Mesodermal cell (in vitro differentiated cells): ENCODE measurements at regions not wholly inside any gene's neighbourhood (a gene's known extent, or its start where the extent isn't known, plus 50 kb on each side); places are given as distances from the start of the nearest gene placed in this dataset.

ENCODE experiments used
- H3K27ac ChIP-seq: 2 replicates; pipeline ENCODE4 v1.7.0; 2013; ENCODE audit warnings: mild to moderate bottlenecking, low read depth, low read length, moderate library complexity; ENCODE audit not compliant: severe bottlenecking
- H3K36me3 ChIP-seq: 2 replicates; pipeline ENCODE4 v1.7.1; 2013; ENCODE audit warnings: mild to moderate bottlenecking, low read length, moderate library complexity; ENCODE audit not compliant: control insufficient read depth, insufficient read depth
- H3K4me1 ChIP-seq: one replicate; pipeline ENCODE4 v1.7.1; 2013; ENCODE audit warnings: mild to moderate bottlenecking, low read length; ENCODE audit not compliant: insufficient read depth, control insufficient read depth, poor library complexity, severe bottlenecking
- H3K4me3 ChIP-seq: 2 replicates; pipeline ENCODE4 v1.7.0; 2013; ENCODE audit warnings: low read length, control low read depth, mild to moderate bottlenecking; ENCODE audit not compliant: insufficient read depth, poor library complexity, severe bottlenecking; ENCODE audit errors: extremely low read depth
- H3K9me3 ChIP-seq: 2 replicates; pipeline ENCODE4 v1.7.1; 2013; ENCODE audit warnings: mild to moderate bottlenecking, low read length, moderate library complexity; ENCODE audit not compliant: control insufficient read depth
- WGBS, 2 experiments: methylation state at CpG; one replicate each; pipeline ENCODE4 v1.1.5; 2013; ENCODE audit warnings: missing lambda C conversion rate in 2 of 2; ENCODE audit not compliant: insufficient coverage in 2 of 2; 5-methylcytosine and 5-hydroxymethylcytosine counted together

GRCh38 chr18:60145776-60146175, 226.8 kb downstream of the MC4R start:
- Histone ChIP-seq H3K27ac (no peak overlapping the region), H3K36me3 (no peaks in the 10 kb centered on the region), H3K4me3 (no peak overlapping the region), H3K4me1 (no peaks in the 10 kb centered on the region), H3K9me3 (no peaks in the 10 kb centered on the region)
- WGBS, 2 experiments, result 89 to 93% methylated on average over 2 of the region's 2 CpGs

GRCh38 chr18:60134806-60135205, 235.0 kb downstream of the PMAIP1 start:
- Histone ChIP-seq H3K9me3 (no peaks in the 10 kb centered on the region), H3K4me1 (no peaks in the 10 kb centered on the region), H3K36me3 (no peaks in the 10 kb centered on the region), H3K4me3 (no peak overlapping the region), H3K27ac (no peak overlapping the region)
- WGBS, 2 experiments, result 90 to 100% methylated on average over 1 of the region's 1 CpG

- no peak overlapping the region for H3K4me3 ChIP-seq
- no peaks in the 10 kb centered on the region for H3K4me1 ChIP-seq
- no peak overlapping the region for H3K27ac ChIP-seq
- H3K9me3 ChIP-seq, result no peaks in the 10 kb centered on the region
- no peaks in the 10 kb centered on the region for H3K36me3 ChIP-seq
These were observed 230.5 kb downstream of the PMAIP1 start for GRCh38 chr18:60130284-60130683.

- no peak overlapping the region for H3K27ac ChIP-seq
- no peaks in the 10 kb centered on the region for H3K9me3 ChIP-seq
- H3K36me3 ChIP-seq, result no peaks in the 10 kb centered on the region
- WGBS, 2 experiments, result no CpG with 5 or more reads among the region's 1 CpG
- no peak overlapping the region for H3K4me3 ChIP-seq
- no peaks in the 10 kb centered on the region for H3K4me1 ChIP-seq
These were observed 223.2 kb downstream of the PMAIP1 start for GRCh38 chr18:60123031-60123430.

GRCh38 chr18:60122339-60122738, 222.5 kb downstream of the PMAIP1 start:
- H3K9me3 ChIP-seq, result no peaks in the 10 kb centered on the region
- no peaks in the 10 kb centered on the region for H3K36me3 ChIP-seq
- H3K4me1 ChIP-seq, result no peaks in the 10 kb centered on the region
- H3K27ac ChIP-seq, result no peak overlapping the region
- H3K4me3 ChIP-seq, result no peak overlapping the region

GRCh38 chr18:60120231-60120750, 220.5 kb downstream of the PMAIP1 start:
- 92 to 95% methylated on average over 3 to 4 of the region's 5 CpGs for WGBS, 2 experiments
- Histone ChIP-seq H3K4me3 (no peak overlapping the region), H3K36me3 (no peaks in the 10 kb centered on the region), H3K27ac (no peak overlapping the region), H3K4me1 (no peaks in the 10 kb centered on the region), H3K9me3 (no peaks in the 10 kb centered on the region)

- Histone ChIP-seq H3K27ac (no peak overlapping the region), H3K4me3 (no peak overlapping the region), H3K36me3 (no peaks in the 10 kb centered on the region), H3K9me3 (no peaks in the 10 kb centered on the region), H3K4me1 (no peaks in the 10 kb centered on the region)
- 45 to 70% methylated on average over 2 to 4 of the region's 6 CpGs for WGBS, 2 experiments
These were observed 217.5 kb downstream of the PMAIP1 start for GRCh38 chr18:60117321-60117720.

- Histone ChIP-seq H3K4me3 (no peak overlapping the region), H3K9me3 (no peaks in the 10 kb centered on the region), H3K27ac (no peak overlapping the region), H3K4me1 (no peaks in the 10 kb centered on the region), H3K36me3 (no peaks in the 10 kb centered on the region)
These were observed 213.6 kb downstream of the PMAIP1 start for GRCh38 chr18:60113396-60113795.

- Histone ChIP-seq H3K4me3 (no peak overlapping the region), H3K36me3 (no peaks in the 10 kb centered on the region), H3K9me3 (no peaks in the 10 kb centered on the region), H3K27ac (no peak overlapping the region), H3K4me1 (no peaks in the 10 kb centered on the region)
- WGBS, 2 experiments, result 94 to 100% methylated on average over 2 to 4 of the region's 5 CpGs
These were observed 212.6 kb downstream of the PMAIP1 start for GRCh38 chr18:60112369-60112768.

- H3K4me3 ChIP-seq, result no peak overlapping the region
- no CpG with 5 or more reads among the region's 2 CpGs for WGBS, 2 experiments
These were observed 211.7 kb downstream of the PMAIP1 start for GRCh38 chr18:60111525-60111924.

GRCh38 chr18:60110836-60111235, 211.0 kb downstream of the PMAIP1 start:
- Histone ChIP-seq H3K27ac (no peak overlapping the region), H3K4me3 (no peak overlapping the region), H3K9me3 (no peaks in the 10 kb centered on the region), H3K4me1 (no peaks in the 10 kb centered on the region), H3K36me3 (no peaks in the 10 kb centered on the region)
- WGBS, 2 experiments, result no CpG with 5 or more reads among the region's 1 CpG

More at GRCh38 chr18:60111525-60111924, 211.7 kb downstream of the PMAIP1 start:
- Histone ChIP-seq H3K4me1 (no peaks in the 10 kb centered on the region), H3K9me3 (no peaks in the 10 kb centered on the region), H3K36me3 (no peaks in the 10 kb centered on the region), H3K27ac (no peak overlapping the region)

- no peaks in the 10 kb centered on the region for H3K9me3 ChIP-seq
- no peak overlapping the region for H3K4me3 ChIP-seq
- H3K36me3 ChIP-seq, result no peaks in the 10 kb centered on the region
- 86 to 100% methylated on average over 1 of the region's 3 CpGs for WGBS, 2 experiments
- H3K27ac ChIP-seq, result no peak overlapping the region
- H3K4me1 ChIP-seq, result no peaks in the 10 kb centered on the region
These were observed 201.0 kb downstream of the PMAIP1 start for GRCh38 chr18:60100778-60101177.
